BLaER1 treated with 17β-estradiol and CSF1 and Interleukin-3, amounts not matched to agents 10 nM and 100 nM (cell line): ENCODE measurements at regions not wholly inside any gene's neighbourhood (a gene's known extent, or its start where the extent isn't known, plus 50 kb on each side); places are given as distances from the start of the nearest gene placed in this dataset.

Experiments used
- H3K27ac ChIP-seq, 11 experiments: shearing (Covaris generic); formaldehyde crosslinking; 2 replicates each; pipeline ENCODE4 v1.8.1; 2022
- H3K27me3 ChIP-seq, 11 experiments: shearing (Covaris generic); formaldehyde crosslinking; 2 replicates each; pipeline ENCODE4 v1.8.1; 2022
- H3K36me3 ChIP-seq, 11 experiments: shearing (Covaris generic); formaldehyde crosslinking; 2 replicates each; pipeline ENCODE4 v1.8.1; 2022
- H3K4me1 ChIP-seq, 10 experiments: shearing (Covaris generic); formaldehyde crosslinking; 2 replicates each; pipeline ENCODE4 v1.8.1; 2022
- H3K4me2 ChIP-seq, 11 experiments: shearing (Covaris generic); formaldehyde crosslinking; 2 replicates each; pipeline ENCODE4 v1.8.1; 2022
- H3K4me3 ChIP-seq, 10 experiments: shearing (Covaris generic); formaldehyde crosslinking; 2 replicates each; pipeline ENCODE4 v1.8.1; 2022
- H3K9ac ChIP-seq, 11 experiments: shearing (Covaris generic); formaldehyde crosslinking; 2 replicates each; pipeline ENCODE4 v1.8.1; 2022
- H3K9me3 ChIP-seq, 11 experiments: shearing (Covaris generic); formaldehyde crosslinking; replicated peaks in 1 of 11; 2 replicates each; pipeline ENCODE4 v1.8.1; 2022
- H4K20me1 ChIP-seq, 11 experiments: shearing (Covaris generic); formaldehyde crosslinking; 2 replicates each; pipeline ENCODE4 v1.8.1; 2022
- Cebpa-rat ChIP-seq, 11 experiments: shearing (Covaris generic); IDR thresholded peaks; 2 replicates each; pipeline ENCODE4 v1.8.1; 2022

- H3K4me3 ChIP-seq, result no peak overlapping the region
- no peaks in the 10 kb centered on the region for H3K9me3 ChIP-seq
- H3K9ac ChIP-seq, result no peak overlapping the region
- TF ChIP-seq Cebpa-rat (IDR thresholded peaks at IDR 0.05), result no peak
- H3K27ac ChIP-seq, result no peak overlapping the region
- H4K20me1 ChIP-seq, result no peaks in the 10 kb centered on the region
- H3K4me2 ChIP-seq, result no peak overlapping the region
- no peaks in the 10 kb centered on the region for H3K4me1 ChIP-seq
- no peaks in the 10 kb centered on the region for H3K36me3 ChIP-seq
- no peaks in the 10 kb centered on the region for H3K27me3 ChIP-seq
These were observed 217.4 kb upstream of the GMDS start for GRCh38 chr6:2462831-2463230.

- H3K4me1 ChIP-seq, result no peaks in the 10 kb centered on the region
- H4K20me1 ChIP-seq, result no peaks in the 10 kb centered on the region
- H3K27me3 ChIP-seq, result no peaks in the 10 kb centered on the region
- no peaks in the 10 kb centered on the region for H3K9me3 ChIP-seq
- H3K36me3 ChIP-seq, result no peaks in the 10 kb centered on the region
- H3K4me2 ChIP-seq, result no peak overlapping the region
- H3K9ac ChIP-seq, result no peak overlapping the region
- no peak overlapping the region for H3K4me3 ChIP-seq
- H3K27ac ChIP-seq, result no peak overlapping the region
- no peak for TF ChIP-seq Cebpa-rat (IDR thresholded peaks at IDR 0.05)
These were observed 214.9 kb upstream of the GMDS start for GRCh38 chr6:2460216-2460745.

- Histone ChIP-seq H3K9ac (no peak overlapping the region), H3K4me3 (no peak overlapping the region), H4K20me1 (no peaks in the 10 kb centered on the region), H3K4me2 (no peak overlapping the region), H3K36me3 (no peaks in the 10 kb centered on the region), H3K27ac (no peak overlapping the region), H3K9me3 (no peaks in the 10 kb centered on the region), H3K27me3 (no peaks in the 10 kb centered on the region), H3K4me1 (peaks cover 0 to 10% (median 0%) of the 10 kb centered on the region in 10 experiments; a peak in 3 of 20 replicates)
- no peak for TF ChIP-seq Cebpa-rat (IDR thresholded peaks at IDR 0.05)
These were observed 208.8 kb upstream of the GMDS start for GRCh38 chr6:2454180-2454579.

- H3K27ac ChIP-seq, result no peak overlapping the region
- no peaks in the 10 kb centered on the region for H3K27me3 ChIP-seq
- H4K20me1 ChIP-seq, result no peaks in the 10 kb centered on the region
- peaks cover 0 to 10% (median 0%) of the 10 kb centered on the region in 10 experiments; a peak in 3 of 20 replicates for H3K4me1 ChIP-seq
- no peak overlapping the region for H3K9ac ChIP-seq
- H3K9me3 ChIP-seq, result no peaks in the 10 kb centered on the region
- H3K4me2 ChIP-seq, result peak overlapping the region in 1 of 11 experiments; percentile 7; a peak in 1 of 22 replicates
- H3K36me3 ChIP-seq, result no peaks in the 10 kb centered on the region
- no peak for TF ChIP-seq Cebpa-rat (IDR thresholded peaks at IDR 0.05)
- no peak overlapping the region for H3K4me3 ChIP-seq
These were observed 205.1 kb upstream of the GMDS start for GRCh38 chr6:2450546-2450945.

- Histone ChIP-seq H3K27me3 (no peaks in the 10 kb centered on the region), H3K27ac (no peak overlapping the region), H4K20me1 (no peaks in the 10 kb centered on the region), H3K4me2 (no peak overlapping the region), H3K4me1 (peaks cover 0 to 10% (median 0%) of the 10 kb centered on the region in 10 experiments; a peak in 3 of 20 replicates), H3K9ac (no peak overlapping the region), H3K9me3 (no peaks in the 10 kb centered on the region), H3K36me3 (no peaks in the 10 kb centered on the region), H3K4me3 (no peak overlapping the region)
- TF ChIP-seq Cebpa-rat (IDR thresholded peaks at IDR 0.05), result no peak
These were observed 204.2 kb upstream of the GMDS start for GRCh38 chr6:2449572-2449940.

- no peaks in the 10 kb centered on the region for H3K36me3 ChIP-seq
- no peak overlapping the region for H3K4me2 ChIP-seq
- H3K9ac ChIP-seq, result no peak overlapping the region
- peaks cover 0 to 10% (median 0%) of the 10 kb centered on the region in 10 experiments; a peak in 3 of 20 replicates for H3K4me1 ChIP-seq
- H3K4me3 ChIP-seq, result no peak overlapping the region
- H3K27me3 ChIP-seq, result no peaks in the 10 kb centered on the region
- TF ChIP-seq Cebpa-rat (IDR thresholded peaks at IDR 0.05), result no peak
- H3K27ac ChIP-seq, result no peak overlapping the region
- no peaks in the 10 kb centered on the region for H4K20me1 ChIP-seq
- no peaks in the 10 kb centered on the region for H3K9me3 ChIP-seq
These were observed 203.6 kb upstream of the GMDS start for GRCh38 chr6:2448826-2449571.

GRCh38 chr6:2447931-2448330, 202.5 kb upstream of the GMDS start:
- H3K4me1 ChIP-seq, result peaks cover 0 to 10% (median 0%) of the 10 kb centered on the region in 10 experiments; a peak in 3 of 20 replicates
- no peak overlapping the region for H3K4me3 ChIP-seq
- TF ChIP-seq Cebpa-rat (IDR thresholded peaks at IDR 0.05), result no peak
- H3K27me3 ChIP-seq, result no peaks in the 10 kb centered on the region
- H3K36me3 ChIP-seq, result no peaks in the 10 kb centered on the region
- no peaks in the 10 kb centered on the region for H3K9me3 ChIP-seq
- H3K9ac ChIP-seq, result no peak overlapping the region
- no peak overlapping the region for H3K27ac ChIP-seq
- no peaks in the 10 kb centered on the region for H4K20me1 ChIP-seq
- no peak overlapping the region for H3K4me2 ChIP-seq

- peaks cover 0 to 10% (median 0%) of the 10 kb centered on the region in 10 experiments; a peak in 3 of 20 replicates for H3K4me1 ChIP-seq
- no peak overlapping the region for H3K4me3 ChIP-seq
- no peaks in the 10 kb centered on the region for H3K27me3 ChIP-seq
- no peak overlapping the region for H3K27ac ChIP-seq
- no peaks in the 10 kb centered on the region for H3K9me3 ChIP-seq
- H3K9ac ChIP-seq, result no peak overlapping the region
- no peak overlapping the region for H3K4me2 ChIP-seq
- H3K36me3 ChIP-seq, result no peaks in the 10 kb centered on the region
- no peaks in the 10 kb centered on the region for H4K20me1 ChIP-seq
- TF ChIP-seq Cebpa-rat (IDR thresholded peaks at IDR 0.05), result no peak
These were observed 202.0 kb upstream of the GMDS start for GRCh38 chr6:2447318-2447920.

GRCh38 chr6:2441601-2442475, 196.4 kb upstream of the GMDS start:
- Histone ChIP-seq H3K9me3 (peaks cover 0 to 8% (median under 1%) of the 10 kb centered on the region in 11 experiments; a peak in 1 of 22 replicates), H3K36me3 (no peaks in the 10 kb centered on the region), H3K4me3 (no peak overlapping the region), H3K4me1 (no peaks in the 10 kb centered on the region), H3K4me2 (no peak overlapping the region), H3K9ac (no peak overlapping the region), H3K27ac (no peak overlapping the region), H4K20me1 (no peaks in the 10 kb centered on the region), H3K27me3 (no peaks in the 10 kb centered on the region)
- TF ChIP-seq Cebpa-rat (IDR thresholded peaks at IDR 0.05), result no peak
